ENCODE measurements at regions not wholly inside any gene's neighbourhood (a gene's known extent, or its start where the extent isn't known, plus 50 kb on each side); places are given as distances from the start of the nearest gene placed in this dataset.

- Mint-ChIP-seq H3K4me1 (ENCODE audit: low read depth) (peaks cover 72% of the 10 kb centered on the region), H3K27me3 (ENCODE audit: low read depth) (peaks cover 58% of the 10 kb centered on the region), H3K9me3 (no peaks in the 10 kb centered on the region), H3K4me3 (peak overlapping the region in 1 of 2 donors; percentile 27), H3K36me3 (ENCODE audit: insufficient read depth in 2 of 2) (peaks cover 0 to 2% of the 10 kb centered on the region in 2 donors), H3K27ac (no peak overlapping the region)
- ATAC-seq (replicated peaks in 1 of 2) (no peak), DNase-seq (no peak)
These were observed 242.3 kb upstream of the PREP start for GRCh38 chr6:105645156-105645555.

- Mint-ChIP-seq H3K27ac (no peak overlapping the region), H3K9me3 (no peaks in the 10 kb centered on the region), H3K4me1 (ENCODE audit: low read depth) (peaks cover 67% of the 10 kb centered on the region), H3K36me3 (ENCODE audit: insufficient read depth in 2 of 2) (peaks cover 0 to 2% of the 10 kb centered on the region in 2 donors), H3K4me3 (peak overlapping the region in 1 of 2 donors; percentile 27), H3K27me3 (ENCODE audit: low read depth) (peaks cover 58% of the 10 kb centered on the region)
- no peak for DNase-seq
- no peak for ATAC-seq (replicated peaks in 1 of 2)
These were observed 241.8 kb upstream of the PREP start for GRCh38 chr6:105644691-105645090.

GRCh38 chr6:105644073-105644489 lies 241.2 kb upstream of the PREP start:
- peak overlapping the region; percentile 1 to 5 for H3K4me3 Mint-ChIP-seq
- DNase-seq (no peak), ATAC-seq (replicated peaks in 1 of 2) (no peak)
- peaks cover 0 to 2% of the 10 kb centered on the region in 2 donors for H3K36me3 Mint-ChIP-seq (ENCODE audit: insufficient read depth in 2 of 2)
- no peaks in the 10 kb centered on the region for H3K9me3 Mint-ChIP-seq
- H3K4me1 Mint-ChIP-seq (ENCODE audit: low read depth), result peaks cover 61% of the 10 kb centered on the region
- H3K27me3 Mint-ChIP-seq (ENCODE audit: low read depth), result peaks cover 54% of the 10 kb centered on the region
- H3K27ac Mint-ChIP-seq, result peak overlapping the region; percentile 13

- Mint-ChIP-seq H3K4me3 (no peak overlapping the region), H3K27ac (no peak overlapping the region), H3K27me3 (ENCODE audit: low read depth) (peaks cover 45% of the 10 kb centered on the region), H3K36me3 (ENCODE audit: insufficient read depth in 2 of 2) (peaks cover 0 to 2% of the 10 kb centered on the region in 2 donors), H3K4me1 (ENCODE audit: low read depth) (peaks cover 47% of the 10 kb centered on the region), H3K9me3 (no peaks in the 10 kb centered on the region)
- ATAC-seq (replicated peaks in 1 of 2) (no peak), DNase-seq (no peak)
These were observed 239.8 kb upstream of the PREP start for GRCh38 chr6:105642708-105643107.

GRCh38 chr6:105641504-105641903 lies 238.6 kb upstream of the PREP start:
- Mint-ChIP-seq H3K27me3 (ENCODE audit: low read depth) (peaks cover 41% of the 10 kb centered on the region), H3K4me3 (no peak overlapping the region), H3K4me1 (ENCODE audit: low read depth) (peaks cover 37% of the 10 kb centered on the region), H3K9me3 (no peaks in the 10 kb centered on the region), H3K27ac (no peak overlapping the region), H3K36me3 (ENCODE audit: insufficient read depth in 2 of 2) (peaks cover 0 to 2% of the 10 kb centered on the region in 2 donors)
- no peak for DNase-seq
- ATAC-seq (replicated peaks in 1 of 2), result no peak

- peaks cover 0 to 2% of the 10 kb centered on the region in 2 donors for H3K9me3 Mint-ChIP-seq
- H3K27ac Mint-ChIP-seq, result no peak overlapping the region
- H3K4me3 Mint-ChIP-seq, result no peak overlapping the region
- H3K27me3 Mint-ChIP-seq (ENCODE audit: low read depth), result peaks cover 24% of the 10 kb centered on the region
- peaks cover 13% of the 10 kb centered on the region for H3K4me1 Mint-ChIP-seq (ENCODE audit: low read depth)
- no peaks in the 10 kb centered on the region for H3K36me3 Mint-ChIP-seq (ENCODE audit: insufficient read depth in 2 of 2)
- ATAC-seq (replicated peaks in 1 of 2), result no peak
- no peak for DNase-seq
These were observed 236.2 kb upstream of the PREP start for GRCh38 chr6:105639124-105639523.

GRCh38 chr6:105633814-105634213 lies 230.9 kb upstream of the PREP start:
- Mint-ChIP-seq H3K36me3 (ENCODE audit: insufficient read depth in 2 of 2) (peaks cover 8 to 11% of the 10 kb centered on the region in 2 donors), H3K9me3 (peaks cover 11 to 14% of the 10 kb centered on the region in 2 donors), H3K27me3 (ENCODE audit: low read depth) (peaks cover 15% of the 10 kb centered on the region), H3K4me3 (no peak overlapping the region), H3K4me1 (ENCODE audit: low read depth) (no peaks in the 10 kb centered on the region), H3K27ac (no peak overlapping the region)
- DNase-seq, result no peak
- ATAC-seq (replicated peaks in 1 of 2), result peak; percentile 57 to 82

- DNase-seq (no peak), ATAC-seq (replicated peaks in 1 of 2) (no peak)
- H3K4me3 Mint-ChIP-seq, result no peak overlapping the region
- H3K36me3 Mint-ChIP-seq (ENCODE audit: insufficient read depth in 2 of 2), result peaks cover 10 to 11% of the 10 kb centered on the region in 2 donors
- H3K27ac Mint-ChIP-seq, result no peak overlapping the region
- peaks cover 22% of the 10 kb centered on the region for H3K27me3 Mint-ChIP-seq (ENCODE audit: low read depth)
- peaks cover 18% of the 10 kb centered on the region for H3K4me1 Mint-ChIP-seq (ENCODE audit: low read depth)
- H3K9me3 Mint-ChIP-seq, result peaks cover 11 to 14% of the 10 kb centered on the region in 2 donors
These were observed 225.4 kb upstream of the PREP start for GRCh38 chr6:105628156-105628860.

GRCh38 chr6:105626295-105627158 lies 223.6 kb upstream of the PREP start:
- ATAC-seq (replicated peaks in 1 of 2), result peak; percentile 72 to 84
- peak overlapping the region; percentile 48 to 85 for H3K4me3 Mint-ChIP-seq
- peak overlapping the region; percentile 94 for H3K27ac Mint-ChIP-seq
- peaks cover 7 to 10% of the 10 kb centered on the region in 2 donors for H3K36me3 Mint-ChIP-seq (ENCODE audit: insufficient read depth in 2 of 2)
- peaks cover 7 to 14% of the 10 kb centered on the region in 2 donors for H3K9me3 Mint-ChIP-seq
- peaks cover 23% of the 10 kb centered on the region for H3K27me3 Mint-ChIP-seq (ENCODE audit: low read depth)
- peaks cover 18% of the 10 kb centered on the region for H3K4me1 Mint-ChIP-seq (ENCODE audit: low read depth)
- DNase-seq, result no peak

GRCh38 chr6:105624021-105624420 lies 221.1 kb upstream of the PREP start:
- ATAC-seq (replicated peaks in 1 of 2) (no peak), DNase-seq (no peak)
- Mint-ChIP-seq H3K4me1 (ENCODE audit: low read depth) (peaks cover 24% of the 10 kb centered on the region), H3K27ac (no peak overlapping the region), H3K4me3 (no peak overlapping the region), H3K27me3 (ENCODE audit: low read depth) (peaks cover 8% of the 10 kb centered on the region), H3K36me3 (ENCODE audit: insufficient read depth in 2 of 2) (peaks cover 0 to 2% of the 10 kb centered on the region in 2 donors), H3K9me3 (peaks cover 0 to 2% of the 10 kb centered on the region in 2 donors)

- H3K4me1 Mint-ChIP-seq (ENCODE audit: low read depth), result peaks cover 22% of the 10 kb centered on the region
- peaks cover 0 to 5% of the 10 kb centered on the region in 2 donors for H3K9me3 Mint-ChIP-seq
- H3K27me3 Mint-ChIP-seq (ENCODE audit: low read depth), result peaks cover 23% of the 10 kb centered on the region
- no peak for DNase-seq
- ATAC-seq (replicated peaks in 1 of 2), result no peak
- peak overlapping the region; percentile 84 for H3K27ac Mint-ChIP-seq
- peak overlapping the region in 1 of 2 donors; percentile 24 for H3K4me3 Mint-ChIP-seq
- peaks cover 0 to 2% of the 10 kb centered on the region in 2 donors for H3K36me3 Mint-ChIP-seq (ENCODE audit: insufficient read depth in 2 of 2)
These were observed 219.3 kb upstream of the PREP start for GRCh38 chr6:105622226-105622625.

- H3K36me3 Mint-ChIP-seq (ENCODE audit: insufficient read depth in 2 of 2), result peaks cover 0 to 2% of the 10 kb centered on the region in 2 donors
- ATAC-seq (replicated peaks in 1 of 2), result no peak
- peaks cover 23% of the 10 kb centered on the region for H3K27me3 Mint-ChIP-seq (ENCODE audit: low read depth)
- peaks cover 17% of the 10 kb centered on the region for H3K4me1 Mint-ChIP-seq (ENCODE audit: low read depth)
- peaks cover 0 to 5% of the 10 kb centered on the region in 2 donors for H3K9me3 Mint-ChIP-seq
- H3K27ac Mint-ChIP-seq, result peak overlapping the region; percentile 84
- peak overlapping the region in 1 of 2 donors; percentile 24 for H3K4me3 Mint-ChIP-seq
- no peak for DNase-seq
These were observed 218.8 kb upstream of the PREP start for GRCh38 chr6:105621564-105622175.

- DNase-seq, result peak; percentile 33 to 42
- peaks cover 0 to 5% of the 10 kb centered on the region in 2 donors for H3K9me3 Mint-ChIP-seq
- peaks cover 0 to 3% of the 10 kb centered on the region in 2 donors for H3K36me3 Mint-ChIP-seq (ENCODE audit: insufficient read depth in 2 of 2)
- peaks cover 9% of the 10 kb centered on the region for H3K4me1 Mint-ChIP-seq (ENCODE audit: low read depth)
- H3K27ac Mint-ChIP-seq, result peak overlapping the region; percentile 61
- H3K4me3 Mint-ChIP-seq, result peak overlapping the region in 1 of 2 donors; percentile 13
- peak; percentile 98 to 99 for ATAC-seq (replicated peaks in 1 of 2)
- peaks cover 23% of the 10 kb centered on the region for H3K27me3 Mint-ChIP-seq (ENCODE audit: low read depth)
These were observed 218.0 kb upstream of the PREP start for GRCh38 chr6:105620878-105621277.

Measured in activated T-cell treated with anti-CD3 and anti-CD28 coated beads, Interleukin-2, amount 50 U/mL, for 72 hours (primary cell).